ENCODE measurements at regions not wholly inside any gene's neighbourhood (a gene's known extent, or its start where the extent isn't known, plus 50 kb on each side); places are given as distances from the start of the nearest gene placed in this dataset.

DNA sequence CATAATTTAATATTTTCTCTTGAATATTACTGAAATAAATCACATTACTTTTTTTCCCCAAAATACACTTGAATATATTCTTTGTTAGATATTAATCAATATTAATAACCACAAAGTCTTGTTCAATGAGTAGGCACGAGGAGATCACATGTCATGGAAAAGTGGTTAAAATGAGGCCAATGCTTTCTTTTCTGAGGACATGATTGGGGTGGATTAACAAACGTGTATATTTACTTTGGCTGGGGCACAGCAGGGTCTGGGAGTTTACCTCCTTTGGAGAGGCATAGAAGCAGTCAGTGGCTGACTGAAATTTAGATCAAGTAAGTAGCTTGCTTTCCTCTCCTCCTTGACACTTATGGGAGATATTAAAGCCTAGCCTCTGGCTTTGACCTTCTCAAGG, 664.3 kb upstream of the B3GALT2 start:
- no peak for TF ChIP-seq BCL11A (IDR thresholded peaks at IDR 0.05; ENCODE audit: low read depth, low read length)
- TF ChIP-seq SP1 (IDR thresholded peaks at IDR 0.05; ENCODE audit: low read depth, low read length) = no peak
- no peak for TF ChIP-seq EZH2 (IDR thresholded peaks at IDR 0.05; ENCODE audit: borderline replicate concordance, control insufficient read depth, low read depth, low read length)
- TF ChIP-seq CTCF (IDR thresholded peaks at IDR 0.05 in 2 of 3, conservative IDR thresholded peaks at IDR 0.05 in 1 of 3; ENCODE audit: control insufficient read depth in 2 of 3, extremely low read depth in 1 of 3, insufficient read depth in 1 of 3, low read depth in 3 of 3, low read length in 3 of 3) = no peak
- TF ChIP-seq NFIC (IDR thresholded peaks at IDR 0.05; ENCODE audit: low read depth, low read length) = no peak
- no peak for TF ChIP-seq CHD1 (IDR thresholded peaks at IDR 0.05; ENCODE audit: low read depth, low read length)
- TF ChIP-seq CHD2 (IDR thresholded peaks at IDR 0.05; ENCODE audit: borderline replicate concordance, low read depth, low read length) = no peak
- no peak for TF ChIP-seq ZBTB4 (CRISPR knock-in tag; IDR thresholded peaks at IDR 0.05)
